Activated T-cell treated with anti-CD3 and anti-CD28 coated beads, Interleukin-2, amount 50 U/mL, for 24 hours (primary cell): ENCODE measurements at regions not wholly inside any gene's neighbourhood (a gene's known extent, or its start where the extent isn't known, plus 50 kb on each side); places are given as distances from the start of the nearest gene placed in this dataset.

Source experiments
- DNase-seq: peaks from one replicate; pipeline ENCODE4 v3.0.0-alpha.2; 2020
- H3K27ac Mint-ChIP-seq: 2 replicates; pipeline ENCODE4 v1.8.0; 2020; ENCODE audit warnings: mild to moderate bottlenecking, mixed read lengths
- H3K27me3 Mint-ChIP-seq: 2 replicates; pipeline ENCODE4 v1.8.0; 2020; ENCODE audit warnings: mixed read lengths
- H3K36me3 Mint-ChIP-seq: 2 replicates; pipeline ENCODE4 v1.8.0; 2020; ENCODE audit warnings: low read depth, mixed read lengths
- H3K4me1 Mint-ChIP-seq: 2 replicates; pipeline ENCODE4 v1.8.0; 2020; ENCODE audit warnings: low read depth, mixed read lengths
- H3K4me3 Mint-ChIP-seq: 2 replicates; pipeline ENCODE4 v1.8.0; 2020; ENCODE audit warnings: mild to moderate bottlenecking, moderate library complexity, mixed read lengths
- H3K9me3 Mint-ChIP-seq: 2 replicates; pipeline ENCODE4 v1.8.0; 2020; ENCODE audit warnings: mixed read lengths

DNA sequence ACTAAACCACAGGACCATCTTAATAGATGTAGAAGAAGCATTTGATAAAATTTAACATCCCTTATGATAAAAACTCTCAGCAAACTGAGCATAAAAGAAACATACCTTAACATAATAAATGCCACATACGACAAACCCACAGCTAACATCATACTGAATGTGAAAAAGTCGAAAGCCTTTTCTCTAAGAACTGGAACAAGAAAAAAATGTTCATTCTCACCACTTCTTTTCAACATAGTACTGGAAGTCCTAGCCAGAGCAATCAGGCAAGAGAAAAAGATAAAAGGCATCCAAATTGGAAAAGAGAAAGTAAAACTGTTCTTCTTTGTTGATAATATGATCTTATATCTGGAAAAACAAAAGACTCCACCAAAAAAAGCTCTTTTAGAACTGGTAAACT, 134.2 kb downstream of the RPL22L1 start:
- no peaks in the 10 kb centered on the region for H3K36me3 Mint-ChIP-seq
- no peak overlapping the region for H3K4me3 Mint-ChIP-seq
- peaks cover 46% of the 10 kb centered on the region for H3K27me3 Mint-ChIP-seq
- H3K9me3 Mint-ChIP-seq: no peaks in the 10 kb centered on the region
- DNase-seq: no peak
- H3K4me1 Mint-ChIP-seq: no peaks in the 10 kb centered on the region
- no peak overlapping the region for H3K27ac Mint-ChIP-seq

DNA sequence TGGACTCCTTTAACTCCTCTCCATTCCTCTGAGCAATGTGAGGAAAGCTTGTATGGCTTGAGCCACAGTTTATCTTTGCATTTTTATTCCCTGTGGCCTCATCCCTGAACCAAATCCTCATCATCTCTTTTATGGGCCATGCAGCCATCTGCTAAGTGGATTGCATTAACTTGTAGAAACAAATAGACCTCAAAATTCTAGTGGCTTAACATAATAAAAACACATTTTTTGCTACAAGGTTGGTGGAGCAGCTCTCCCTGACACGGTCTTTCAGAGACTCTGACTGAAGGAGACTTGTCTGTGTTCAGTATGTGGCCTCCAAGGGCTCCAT, 135.3 kb downstream of the RPL22L1 start:
- no peak for DNase-seq
- H3K27me3 Mint-ChIP-seq: peaks cover 49% of the 10 kb centered on the region
- H3K9me3 Mint-ChIP-seq: no peaks in the 10 kb centered on the region
- H3K36me3 Mint-ChIP-seq: no peaks in the 10 kb centered on the region
- H3K27ac Mint-ChIP-seq: no peak overlapping the region
- no peaks in the 10 kb centered on the region for H3K4me1 Mint-ChIP-seq
- no peak overlapping the region for H3K4me3 Mint-ChIP-seq

- Mint-ChIP-seq H3K4me1 (no peaks in the 10 kb centered on the region), H3K27ac (no peak overlapping the region)
- DNase-seq: no peak
Observed at GRCh38 chr3:170734043-170734734, 135.8 kb downstream of the RPL22L1 start.

DNA sequence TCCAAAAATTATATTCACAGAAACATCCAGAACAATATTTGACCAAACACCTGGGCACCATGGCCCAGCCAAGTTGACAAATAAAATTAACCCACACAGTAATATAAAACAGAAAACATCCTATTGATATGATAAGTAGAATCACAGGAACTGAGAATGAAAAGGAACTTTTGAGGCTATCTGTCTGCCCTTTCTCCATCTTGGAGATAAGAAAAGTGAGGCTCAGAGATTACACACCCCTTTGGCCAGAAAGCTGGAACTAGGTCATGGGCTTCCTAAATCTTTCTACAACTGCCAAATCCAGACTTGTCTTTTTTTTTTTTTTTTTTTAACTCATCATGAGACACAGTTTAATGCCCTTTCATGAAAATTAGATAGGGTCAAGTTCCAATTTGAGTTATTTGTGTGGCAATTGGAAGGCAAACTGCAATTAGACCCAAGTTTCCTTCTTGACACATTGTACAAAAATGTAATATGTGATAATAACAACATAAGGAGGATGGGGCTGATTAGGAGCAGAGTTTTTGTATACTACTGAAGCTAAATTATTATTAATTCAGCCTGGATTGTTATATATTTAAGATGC, 137.2 kb downstream of the RPL22L1 start:
- Mint-ChIP-seq H3K36me3 (no peaks in the 10 kb centered on the region), H3K9me3 (no peaks in the 10 kb centered on the region), H3K4me1 (no peaks in the 10 kb centered on the region), H3K4me3 (no peak overlapping the region), H3K27me3 (peaks cover 47% of the 10 kb centered on the region), H3K27ac (no peak overlapping the region)
- no peak for DNase-seq

More at GRCh38 chr3:170734043-170734734, 135.8 kb downstream of the RPL22L1 start:
- Mint-ChIP-seq H3K9me3 (no peaks in the 10 kb centered on the region), H3K4me3 (no peak overlapping the region), H3K27me3 (peaks cover 47% of the 10 kb centered on the region), H3K36me3 (no peaks in the 10 kb centered on the region)

- Mint-ChIP-seq H3K36me3 (no peaks in the 10 kb centered on the region), H3K27me3 (peaks cover 40% of the 10 kb centered on the region), H3K4me3 (no peak overlapping the region), H3K27ac (no peak overlapping the region), H3K4me1 (no peaks in the 10 kb centered on the region), H3K9me3 (no peaks in the 10 kb centered on the region)
- no peak for DNase-seq
Observed at GRCh38 chr3:170731281-170731680, 138.7 kb downstream of the RPL22L1 start.

DNA sequence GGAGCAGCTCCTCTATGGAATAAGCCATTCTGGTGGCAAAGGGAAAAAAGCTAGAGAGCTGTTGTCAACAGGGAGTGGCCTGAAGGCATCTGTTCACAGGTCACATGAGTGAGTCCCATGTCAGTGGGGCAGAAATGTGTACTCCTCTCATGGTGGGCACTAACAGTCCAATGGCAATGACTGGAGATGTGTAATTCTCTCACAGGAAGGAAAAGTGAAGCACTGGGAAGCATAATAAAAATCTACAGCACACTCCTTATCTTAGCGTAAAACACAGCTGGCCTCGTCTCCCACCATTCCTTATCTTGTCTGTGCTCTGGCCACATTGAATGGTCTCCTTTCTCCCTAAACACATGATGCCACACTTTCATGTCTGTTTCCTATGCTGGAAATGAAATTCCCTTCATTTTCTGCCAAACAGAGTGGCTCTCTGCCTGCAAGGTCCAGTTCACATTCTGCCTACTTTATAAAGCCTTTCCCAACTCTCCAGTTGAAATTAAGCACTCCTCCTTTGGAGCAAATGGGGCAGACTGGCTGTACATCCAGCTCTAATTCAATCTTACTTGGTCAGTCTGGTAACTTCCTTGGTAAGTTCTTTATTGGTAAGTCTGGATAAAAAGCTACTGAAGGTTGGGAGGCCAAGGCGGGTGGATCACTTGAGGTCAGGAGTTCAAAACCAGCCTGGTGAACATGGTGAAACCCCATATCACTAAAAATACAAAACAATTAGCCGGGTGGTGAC, 139.8 kb downstream of the RPL22L1 start:
- no peaks in the 10 kb centered on the region for H3K36me3 Mint-ChIP-seq
- H3K27ac Mint-ChIP-seq: no peak overlapping the region
- DNase-seq: no peak
- peaks cover 37% of the 10 kb centered on the region for H3K27me3 Mint-ChIP-seq
- H3K9me3 Mint-ChIP-seq: no peaks in the 10 kb centered on the region
- H3K4me3 Mint-ChIP-seq: no peak overlapping the region
- H3K4me1 Mint-ChIP-seq: no peaks in the 10 kb centered on the region

DNA sequence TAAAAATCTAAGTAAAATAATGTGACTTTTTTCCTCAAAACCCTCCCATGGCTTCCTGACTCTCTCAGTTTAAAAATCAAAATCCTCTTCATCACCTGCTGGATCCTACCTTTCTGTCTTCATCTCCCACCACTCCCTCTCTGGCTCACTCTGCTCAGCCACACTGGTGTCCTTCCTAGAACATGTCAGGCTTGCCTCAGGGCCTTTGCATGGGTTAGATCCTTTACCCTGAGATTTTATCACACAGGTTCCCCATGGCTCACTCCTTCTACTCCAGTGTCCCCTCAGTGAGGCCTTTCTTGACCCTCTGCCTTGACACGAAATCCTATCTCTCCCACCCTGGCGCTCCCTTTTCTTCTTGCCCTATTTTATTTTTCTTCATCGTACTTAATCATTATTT, 141.8 kb downstream of the RPL22L1 start:
- Mint-ChIP-seq H3K4me1 (no peaks in the 10 kb centered on the region), H3K27me3 (peaks cover 20% of the 10 kb centered on the region), H3K36me3 (no peaks in the 10 kb centered on the region), H3K27ac (no peak overlapping the region), H3K4me3 (no peak overlapping the region), H3K9me3 (no peaks in the 10 kb centered on the region)
- no peak for DNase-seq

GRCh38 chr3:170727754-170728153, 141.9 kb upstream of the SLC7A14 start:
- H3K4me1 Mint-ChIP-seq: no peaks in the 10 kb centered on the region
- no peak overlapping the region for H3K4me3 Mint-ChIP-seq
- no peaks in the 10 kb centered on the region for H3K36me3 Mint-ChIP-seq
- no peak overlapping the region for H3K27ac Mint-ChIP-seq
- H3K27me3 Mint-ChIP-seq: peaks cover 20% of the 10 kb centered on the region
- no peak for DNase-seq
- H3K9me3 Mint-ChIP-seq: no peaks in the 10 kb centered on the region

GRCh38 chr3:170726976-170727661, 141.2 kb upstream of the SLC7A14 start:
- Mint-ChIP-seq H3K4me1 (no peaks in the 10 kb centered on the region), H3K36me3 (no peaks in the 10 kb centered on the region), H3K27ac (no peak overlapping the region), H3K4me3 (no peak overlapping the region), H3K27me3 (peaks cover 18% of the 10 kb centered on the region), H3K9me3 (no peaks in the 10 kb centered on the region)
- DNase-seq: no peak

GRCh38 chr3:170725285-170725731, 139.4 kb upstream of the SLC7A14 start:
- DNase-seq: no peak
- no peak overlapping the region for H3K4me3 Mint-ChIP-seq
- H3K27me3 Mint-ChIP-seq: peaks cover 11% of the 10 kb centered on the region
- H3K36me3 Mint-ChIP-seq: no peaks in the 10 kb centered on the region
- no peaks in the 10 kb centered on the region for H3K4me1 Mint-ChIP-seq
- H3K27ac Mint-ChIP-seq: no peak overlapping the region
- no peaks in the 10 kb centered on the region for H3K9me3 Mint-ChIP-seq

- H3K9me3 Mint-ChIP-seq: no peaks in the 10 kb centered on the region
- no peak overlapping the region for H3K27ac Mint-ChIP-seq
- no peak overlapping the region for H3K4me3 Mint-ChIP-seq
- H3K27me3 Mint-ChIP-seq: peaks cover 11% of the 10 kb centered on the region
- DNase-seq: no peak
- no peaks in the 10 kb centered on the region for H3K4me1 Mint-ChIP-seq
- no peaks in the 10 kb centered on the region for H3K36me3 Mint-ChIP-seq
Observed at GRCh38 chr3:170724599-170725280, 138.9 kb upstream of the SLC7A14 start.

DNA sequence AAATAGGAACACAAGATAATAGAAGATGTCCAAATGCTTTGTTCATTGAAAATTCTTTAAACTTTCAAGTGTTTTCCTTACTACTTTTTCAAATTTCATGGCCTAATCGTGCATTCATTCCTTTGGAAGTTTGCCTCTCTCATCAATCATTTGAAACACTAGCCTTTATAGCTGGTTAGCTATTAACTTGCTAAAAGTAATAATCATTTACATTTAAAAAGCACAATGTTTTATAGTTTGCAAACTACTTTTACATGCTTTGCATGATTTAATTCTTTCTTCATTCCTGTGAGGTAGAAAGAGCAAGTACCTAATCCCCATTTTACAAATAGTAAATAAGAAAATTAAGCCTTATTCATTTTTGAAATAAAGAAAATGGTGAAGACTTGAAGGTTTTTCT, 137.4 kb upstream of the SLC7A14 start:
- Mint-ChIP-seq H3K4me1 (no peaks in the 10 kb centered on the region), H3K27me3 (peaks cover 23% of the 10 kb centered on the region), H3K36me3 (no peaks in the 10 kb centered on the region), H3K4me3 (no peak overlapping the region), H3K9me3 (peaks cover 2% of the 10 kb centered on the region), H3K27ac (no peak overlapping the region)
- DNase-seq: no peak

DNA sequence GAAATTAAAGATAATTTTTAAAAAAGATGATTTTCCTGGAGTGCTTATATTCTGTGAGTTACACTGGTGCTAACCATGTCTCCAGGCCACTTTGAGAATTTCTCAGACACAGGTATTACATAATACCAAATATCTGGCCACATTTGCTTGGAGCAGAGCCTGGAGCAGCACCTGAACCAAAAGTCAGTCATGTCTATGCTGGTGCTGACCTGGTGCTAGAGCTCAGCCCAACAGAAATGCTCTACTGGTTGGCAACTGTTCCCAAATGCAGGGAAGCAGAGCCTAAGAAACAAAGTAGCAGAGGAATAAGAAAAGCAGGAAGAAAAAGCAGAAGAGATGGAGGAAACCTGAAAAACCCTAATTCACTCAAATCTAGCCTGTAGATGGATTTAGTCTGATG, 135.7 kb upstream of the SLC7A14 start:
- no peaks in the 10 kb centered on the region for H3K4me1 Mint-ChIP-seq
- peaks cover 2% of the 10 kb centered on the region for H3K9me3 Mint-ChIP-seq
- peaks cover 36% of the 10 kb centered on the region for H3K27me3 Mint-ChIP-seq
- no peak overlapping the region for H3K4me3 Mint-ChIP-seq
- no peaks in the 10 kb centered on the region for H3K36me3 Mint-ChIP-seq
- DNase-seq: no peak
- H3K27ac Mint-ChIP-seq: no peak overlapping the region

- H3K9me3 Mint-ChIP-seq: peaks cover 2% of the 10 kb centered on the region
- no peaks in the 10 kb centered on the region for H3K36me3 Mint-ChIP-seq
- no peak overlapping the region for H3K27ac Mint-ChIP-seq
- H3K4me3 Mint-ChIP-seq: no peak overlapping the region
- no peaks in the 10 kb centered on the region for H3K4me1 Mint-ChIP-seq
- peaks cover 51% of the 10 kb centered on the region for H3K27me3 Mint-ChIP-seq
- DNase-seq: no peak
Observed at GRCh38 chr3:170719300-170719699, 133.4 kb upstream of the SLC7A14 start.
